OCI-LY3 (cell line): ENCODE measurements at regions not wholly inside any gene's neighbourhood (a gene's known extent, or its start where the extent isn't known, plus 50 kb on each side); places are given as distances from the start of the nearest gene placed in this dataset.

Experiments used
- H2AFZ ChIP-seq: fragments of 200-600, 300-600 bp; shearing (Covaris generic); 2 replicates; pipeline ENCODE4 v1.6.0; 2014; ENCODE audit warnings: antibody characterized with exemption, low read depth, low read length
- H3K27ac ChIP-seq: fragments of 200-600, 300-600 bp; sonication (generic); 2 replicates; pipeline ENCODE4 v1.5.1; 2014; ENCODE audit warnings: mild to moderate bottlenecking, low read length, moderate library complexity, mixed read lengths
- H3K27me3 ChIP-seq: fragments of 200-600, 300-600 bp; sonication (generic); 2 replicates; pipeline ENCODE4 v1.6.1; 2014; ENCODE audit warnings: low read depth, low read length, mixed read lengths
- H3K36me3 ChIP-seq: fragments of 200-600, 300-600 bp; sonication (generic); replicated peaks from 2 replicates; pipeline ENCODE3; 2014; ENCODE audit warnings: low read depth, low read length, mixed read lengths
- H3K4me1 ChIP-seq: fragments of 300-600, 200-600 bp; sonication (generic); 2 replicates; pipeline ENCODE4 v1.6.1; 2014; ENCODE audit warnings: low read length, mixed read lengths
- H3K4me2 ChIP-seq: fragments of 200-600, 300-600 bp; sonication (generic); 2 replicates; pipeline ENCODE4 v1.6.1; 2014; ENCODE audit warnings: low read length, mixed read lengths
- H3K4me3 ChIP-seq: fragments of 300-600, 200-600 bp; sonication (generic); 2 replicates; pipeline ENCODE4 v1.5.1; 2014; ENCODE audit warnings: antibody characterized with exemption, mild to moderate bottlenecking, low read length, moderate library complexity
- H3K79me2 ChIP-seq: fragments of 300-600, 200-600 bp; shearing (Covaris generic); 2 replicates; pipeline ENCODE4 v1.6.1; 2014; ENCODE audit warnings: mild to moderate bottlenecking, low read length, mixed read lengths
- H3K9ac ChIP-seq: fragments of 300-600, 200-600 bp; shearing (Covaris generic); 2 replicates; pipeline ENCODE4 v1.6.0; 2014; ENCODE audit warnings: mild to moderate bottlenecking, low read length, moderate library complexity
- H3K9me3 ChIP-seq: fragments of 200-600, 300-600 bp; shearing (Covaris generic); 2 replicates; pipeline ENCODE4 v1.6.1; 2014; ENCODE audit warnings: low read length, mixed read lengths; ENCODE audit not compliant: insufficient read depth
- H4K20me1 ChIP-seq: fragments of 200-600, 300-600 bp; sonication (generic); 2 replicates; pipeline ENCODE4 v1.6.1; 2016; ENCODE audit warnings: low read length, mixed read lengths; ENCODE audit not compliant: insufficient read depth
- CTCF ChIP-seq: fragments of 200-600, 300-600 bp; sonication (generic); IDR thresholded peaks from 2 replicates; pipeline ENCODE4 v1.5.1; 2014; ENCODE audit warnings: antibody characterized with exemption, low read length, low read depth
- EZH2phosphoT487 ChIP-seq: fragments of 200-600 bp; shearing (Covaris generic); IDR thresholded peaks from 2 replicates; pipeline ENCODE4 v1.6.1; 2018; ENCODE audit warnings: antibody characterized with exemption, mixed run types, low read depth

GRCh38 chr16:72410492-72410891 lies 238.5 kb upstream of the PMFBP1 start:
- Histone ChIP-seq H3K9ac (no peak overlapping the region), H3K27me3 (no peaks in the 10 kb centered on the region), H4K20me1 (no peaks in the 10 kb centered on the region), H3K79me2 (no peaks in the 10 kb centered on the region), H3K36me3 (no peaks in the 10 kb centered on the region), H3K4me3 (no peak overlapping the region), H3K4me1 (peaks cover 5% of the 10 kb centered on the region), H3K9me3 (no peaks in the 10 kb centered on the region), H3K27ac (no peak overlapping the region), H3K4me2 (no peak overlapping the region), H2AFZ (no peak overlapping the region)
- TF ChIP-seq EZH2phosphoT487 (no peak), CTCF (no peak)

GRCh38 chr16:72409423-72409822 lies 237.5 kb upstream of the PMFBP1 start:
- Histone ChIP-seq H3K27ac (no peak overlapping the region), H2AFZ (no peak overlapping the region), H3K79me2 (no peaks in the 10 kb centered on the region), H3K9ac (no peak overlapping the region), H3K4me1 (peaks cover 9% of the 10 kb centered on the region), H4K20me1 (no peaks in the 10 kb centered on the region), H3K4me2 (no peak overlapping the region), H3K36me3 (no peaks in the 10 kb centered on the region), H3K27me3 (no peaks in the 10 kb centered on the region), H3K4me3 (no peak overlapping the region), H3K9me3 (no peaks in the 10 kb centered on the region)
- TF ChIP-seq EZH2phosphoT487, result no peak
- no peak for TF ChIP-seq CTCF

GRCh38 chr16:72406390-72406789 lies 234.4 kb upstream of the PMFBP1 start:
- Histone ChIP-seq H3K36me3 (no peaks in the 10 kb centered on the region), H3K4me1 (peaks cover 9% of the 10 kb centered on the region), H3K9ac (no peak overlapping the region), H3K4me2 (no peak overlapping the region), H3K27ac (no peak overlapping the region), H4K20me1 (no peaks in the 10 kb centered on the region), H3K9me3 (no peaks in the 10 kb centered on the region), H3K4me3 (no peak overlapping the region), H2AFZ (no peak overlapping the region), H3K27me3 (no peaks in the 10 kb centered on the region), H3K79me2 (no peaks in the 10 kb centered on the region)
- TF ChIP-seq CTCF (no peak), EZH2phosphoT487 (no peak)

GRCh38 chr16:72404299-72404698 lies 232.3 kb upstream of the PMFBP1 start:
- H3K27me3 ChIP-seq, result no peaks in the 10 kb centered on the region
- no peaks in the 10 kb centered on the region for H3K79me2 ChIP-seq
- H3K27ac ChIP-seq, result no peak overlapping the region
- H3K4me2 ChIP-seq, result no peak overlapping the region
- H3K4me1 ChIP-seq, result peaks cover 9% of the 10 kb centered on the region
- H4K20me1 ChIP-seq, result no peaks in the 10 kb centered on the region
- TF ChIP-seq CTCF (no peak), EZH2phosphoT487 (no peak)
- H3K9me3 ChIP-seq, result no peaks in the 10 kb centered on the region
- no peaks in the 10 kb centered on the region for H3K36me3 ChIP-seq
- H3K4me3 ChIP-seq, result no peak overlapping the region
- no peak overlapping the region for H3K9ac ChIP-seq
- no peak overlapping the region for H2AFZ ChIP-seq
